WTC11 (cell line): ENCODE measurements at regions not wholly inside any gene's neighbourhood (a gene's known extent, or its start where the extent isn't known, plus 50 kb on each side); places are given as distances from the start of the nearest gene placed in this dataset.

Experiments
- ATAC-seq: fragments of 200-7000 bp; cut with Tn5 transposase; 2 replicates; pipeline ENCODE4 v1.10.0; 2021; ENCODE audit warnings: mild to moderate bottlenecking, moderate library complexity
- CTCF ChIA-PET: fragments of 300-600 bp; sonication (Branson Sonifier 250); formaldehyde crosslinking; loops from one replicate; lab custom pipeline; 2021; ENCODE audit warnings: antibody characterized with exemption; lab: Charles Lee
- POLR2A ChIA-PET: fragments of 350-600 bp; sonication (Branson Sonifier 250); formaldehyde crosslinking; loops from one replicate; lab custom pipeline; 2021; ENCODE audit warnings: antibody characterized with exemption; lab: Charles Lee
- DNase-seq: peaks from one replicate; pipeline ENCODE4 v3.0.0; 2021; ENCODE audit warnings: low spot score
- H3K27ac Mint-ChIP-seq: 2 replicates; pipeline ENCODE4 v1.8.0; 2021; ENCODE audit warnings: mixed read lengths
- H3K27me3 Mint-ChIP-seq: 2 replicates; pipeline ENCODE4 v1.8.0; 2021; ENCODE audit warnings: low read depth, mild to moderate bottlenecking, moderate library complexity, mixed read lengths
- H3K36me3 Mint-ChIP-seq: 2 replicates; pipeline ENCODE4 v1.8.0; 2021; ENCODE audit warnings: mixed read lengths
- H3K4me1 Mint-ChIP-seq: 2 replicates; pipeline ENCODE4 v1.8.0; 2022; ENCODE audit warnings: mixed read lengths
- H3K4me3 Mint-ChIP-seq: 2 replicates; pipeline ENCODE4 v1.8.0; 2021; ENCODE audit warnings: mild to moderate bottlenecking, moderate library complexity, mixed read lengths
- H3K9me3 Mint-ChIP-seq: 2 replicates; pipeline ENCODE4 v1.8.0; 2021; ENCODE audit warnings: mixed read lengths
- AFF4 ChIP-seq: sonication (generic); formaldehyde crosslinking; IDR thresholded peaks from 2 replicates; pipeline ENCODE4 v1.8.1; 2023; ENCODE audit warnings: mild to moderate bottlenecking, missing genetic modification reagents, borderline replicate concordance
- CREM ChIP-seq: sonication (generic); formaldehyde crosslinking; IDR thresholded peaks from 2 replicates; pipeline ENCODE4 v1.8.1; 2022; ENCODE audit warnings: mild to moderate bottlenecking, missing genetic modification reagents, moderate library complexity
- FOXJ3 ChIP-seq: sonication (generic); formaldehyde crosslinking; IDR thresholded peaks from 2 replicates; pipeline ENCODE4 v1.9.0; 2021; ENCODE audit warnings: missing genetic modification reagents, mild to moderate bottlenecking, borderline replicate concordance
- MAX ChIP-seq: sonication (generic); formaldehyde crosslinking; IDR thresholded peaks from 2 replicates; pipeline ENCODE4 v1.8.0; 2022; ENCODE audit warnings: mild to moderate bottlenecking, missing genetic modification reagents
- MXD4 ChIP-seq: fragments of 250-450 bp; sonication (Bioruptor Pico); IDR thresholded peaks from 2 replicates; pipeline ENCODE4 v1.8.0; 2021; ENCODE audit warnings: mild to moderate bottlenecking, moderate library complexity, borderline replicate concordance
- PRDM15 ChIP-seq: sonication (generic); formaldehyde crosslinking; IDR thresholded peaks from 2 replicates; pipeline ENCODE4 v1.8.0; 2022; ENCODE audit warnings: missing genetic modification reagents
- PREB ChIP-seq: sonication (generic); formaldehyde crosslinking; IDR thresholded peaks from 2 replicates; pipeline ENCODE4 v1.8.1; 2022; ENCODE audit warnings: mild to moderate bottlenecking, missing genetic modification reagents, moderate library complexity, borderline replicate concordance
- SOX15 ChIP-seq: fragments of 250-450 bp; sonication (Bioruptor Pico); IDR thresholded peaks from 2 replicates; pipeline ENCODE4 v1.9.0; 2021; ENCODE audit warnings: mild to moderate bottlenecking
- USF2 ChIP-seq: sonication (generic); formaldehyde crosslinking; IDR thresholded peaks from 2 replicates; pipeline ENCODE4 v1.8.1; 2023; ENCODE audit warnings: mild to moderate bottlenecking, missing genetic modification reagents, moderate library complexity
- ZBTB21 ChIP-seq: sonication (generic); formaldehyde crosslinking; IDR thresholded peaks from 2 replicates; pipeline ENCODE4 v1.8.1; 2023; ENCODE audit warnings: mild to moderate bottlenecking, missing genetic modification reagents, borderline replicate concordance

GRCh38 chr22:49659281-49659923 is 168.3 kb downstream of the BRD1 start:
- POLR2A ChIA-PET, result no interaction called here
- Mint-ChIP-seq H3K4me1 (peaks cover 34% of the 10 kb centered on the region), H3K4me3 (no peak overlapping the region), H3K36me3 (no peaks in the 10 kb centered on the region), H3K9me3 (no peaks in the 10 kb centered on the region), H3K27me3 (no peaks in the 10 kb centered on the region; the same call in 1 of the 2 replicates), H3K27ac (no peak overlapping the region)
- CTCF ChIA-PET, result interaction anchor here (1.1 to 2.6 kb wide), 4 partner anchors 10 to 42 kb away, joined by 3 to 6 read pairs (median 3); no protein-coding TSS in a partner anchor
- DNase-seq, result no peak
- ATAC-seq, result no peak
- TF ChIP-seq PRDM15 (no peak), SOX15 (CRISPR knock-in tag) (no peak)

GRCh38 chr22:49658902-49659280 is 168.8 kb downstream of the BRD1 start:
- no peak overlapping the region for H3K27ac Mint-ChIP-seq
- no peaks in the 10 kb centered on the region for H3K36me3 Mint-ChIP-seq
- no peaks in the 10 kb centered on the region for H3K9me3 Mint-ChIP-seq
- H3K4me1 Mint-ChIP-seq, result peaks cover 34% of the 10 kb centered on the region
- CTCF ChIA-PET, result interaction anchor here (1.1 to 2.6 kb wide), 4 partner anchors 10 to 43 kb away, joined by 3 to 6 read pairs (median 4); no protein-coding TSS in a partner anchor
- no peak overlapping the region for H3K4me3 Mint-ChIP-seq
- POLR2A ChIA-PET, result no interaction called here
- H3K27me3 Mint-ChIP-seq, result no peaks in the 10 kb centered on the region; the same call in 1 of the 2 replicates
- DNase-seq, result peak; percentile 11
- ATAC-seq, result peak; percentile 24
- no peak for TF ChIP-seq FOXJ3 (CRISPR knock-in tag)
- TF ChIP-seq CREM (CRISPR knock-in tag), result no peak
- no peak for TF ChIP-seq PREB (CRISPR knock-in tag)

GRCh38 chr22:49657974-49658590 is 169.6 kb downstream of the BRD1 start:
- ChIA-PET POLR2A (no interaction called here), CTCF (interaction anchor here (1.1 to 2.6 kb wide), 4 partner anchors 9 to 44 kb away, joined by 3 to 6 read pairs (median 4); no protein-coding TSS in a partner anchor)
- Mint-ChIP-seq H3K27me3 (no peaks in the 10 kb centered on the region; the same call in 1 of the 2 replicates), H3K27ac (no peak overlapping the region), H3K36me3 (no peaks in the 10 kb centered on the region), H3K4me3 (no peak overlapping the region), H3K4me1 (peaks cover 34% of the 10 kb centered on the region), H3K9me3 (no peaks in the 10 kb centered on the region)
- ATAC-seq (no peak), DNase-seq (peak; percentile 10)
- TF ChIP-seq MXD4 (CRISPR knock-in tag) (no peak), USF2 (CRISPR knock-in tag) (no peak), MAX (CRISPR knock-in tag) (no peak), AFF4 (no peak), ZBTB21 (CRISPR knock-in tag) (no peak)
